Astrocyte (in vitro differentiated cells and primary cell): ENCODE measurements at regions not wholly inside any gene's neighbourhood (a gene's known extent, or its start where the extent isn't known, plus 50 kb on each side); places are given as distances from the start of the nearest gene placed in this dataset.

ENCODE experiments used
- DNase-seq: peaks from one replicate; pipeline ENCODE4 v3.0.0-alpha.2; 2010; ENCODE audit warnings: low read depth
- FAIRE-seq: peaks from 2 replicates; lab custom pipeline; 2011; peaks lifted over from hg19 to GRCh38; lab: Jason Lieb, UNC
- H2AFZ ChIP-seq: 2 replicates; pipeline ENCODE4 v1.6.0; 2012; ENCODE audit warnings: low read depth, low read length, inconsistent platforms
- H3K27ac ChIP-seq: 2 replicates; pipeline ENCODE4 v1.5.1; 2011; ENCODE audit warnings: low read depth, low read length, inconsistent platforms
- H3K27me3 ChIP-seq: 2 replicates; pipeline ENCODE4 v1.6.0; 2011; ENCODE audit warnings: low read length, inconsistent platforms; ENCODE audit not compliant: insufficient read depth
- H3K36me3 ChIP-seq: 2 replicates; pipeline ENCODE4 v1.5.1; 2011; ENCODE audit warnings: low read length, inconsistent platforms; ENCODE audit not compliant: insufficient read depth
- H3K4me1 ChIP-seq: 2 replicates; pipeline ENCODE4 v1.5.1; 2011; ENCODE audit warnings: low read length, inconsistent platforms; ENCODE audit not compliant: insufficient read depth
- H3K4me2 ChIP-seq: 2 replicates; pipeline ENCODE4 v1.6.0; 2012; ENCODE audit warnings: low read length, inconsistent platforms
- H3K4me3 ChIP-seq: 2 replicates; pipeline ENCODE4 v1.5.1; 2011; ENCODE audit warnings: low read depth, mild to moderate bottlenecking, low read length, inconsistent platforms; ENCODE audit not compliant: insufficient read depth
- H3K79me2 ChIP-seq: 2 replicates; pipeline ENCODE4 v1.6.0; 2012; ENCODE audit warnings: mild to moderate bottlenecking, low read length, inconsistent platforms; ENCODE audit not compliant: insufficient read depth
- H3K9ac ChIP-seq: 2 replicates; pipeline ENCODE4 v1.6.0; 2012; ENCODE audit warnings: mild to moderate bottlenecking, low read length, inconsistent platforms
- H3K9me3 ChIP-seq: 2 replicates; pipeline ENCODE4 v1.5.1; 2012; ENCODE audit warnings: low read depth, mild to moderate bottlenecking, low read length, inconsistent platforms; ENCODE audit not compliant: insufficient read depth
- H4K20me1 ChIP-seq: 2 replicates; pipeline ENCODE4 v1.6.0; 2012; ENCODE audit warnings: low read length, inconsistent platforms; ENCODE audit not compliant: insufficient read depth
- H3K27ac Mint-ChIP-seq: one replicate; pipeline ENCODE4 v1.8.0; 2021; ENCODE audit warnings: mild to moderate bottlenecking, mixed read lengths; ENCODE audit not compliant: unreplicated experiment
- H3K27me3 Mint-ChIP-seq: one replicate; pipeline ENCODE4 v1.8.0; 2021; ENCODE audit warnings: low read depth, mixed read lengths; ENCODE audit not compliant: unreplicated experiment
- H3K36me3 Mint-ChIP-seq: one replicate; pipeline ENCODE4 v1.8.0; 2021; ENCODE audit warnings: low read depth, mixed read lengths; ENCODE audit not compliant: unreplicated experiment
- H3K4me1 Mint-ChIP-seq: one replicate; pipeline ENCODE4 v1.8.0; 2021; ENCODE audit warnings: low read depth, mixed read lengths; ENCODE audit not compliant: unreplicated experiment
- H3K4me3 Mint-ChIP-seq: one replicate; pipeline ENCODE4 v1.8.0; 2021; ENCODE audit warnings: mild to moderate bottlenecking, moderate library complexity, mixed read lengths; ENCODE audit not compliant: unreplicated experiment
- H3K9me3 Mint-ChIP-seq: one replicate; pipeline ENCODE4 v1.8.0; 2021; ENCODE audit warnings: mild to moderate bottlenecking, mixed read lengths; ENCODE audit not compliant: unreplicated experiment
- EZH2 ChIP-seq: IDR thresholded peaks from 2 replicates; pipeline ENCODE4 v1.6.1; 2012; ENCODE audit warnings: mild to moderate bottlenecking, low read length, inconsistent platforms; ENCODE audit not compliant: insufficient read depth
- TF ChIP-seq, protein P1 (sequence below): IDR thresholded peaks from 2 replicates; pipeline ENCODE4 v1.5.1; 2011; ENCODE audit warnings: low read depth, mild to moderate bottlenecking, inconsistent platforms, low read length, moderate library complexity; ENCODE audit not compliant: insufficient read depth

GRCh38 chr5:92899611-92900010 is 681.4 kb downstream of the NR2F1-AS1 start:
- no peaks in the 10 kb centered on the region for H3K9me3 ChIP-seq
- no peak overlapping the region for H3K9ac ChIP-seq
- H3K4me3 ChIP-seq, result no peak overlapping the region
- H3K4me2 ChIP-seq, result no peak overlapping the region
- H3K27ac ChIP-seq, result no peak overlapping the region
- FAIRE-seq (no peak), DNase-seq (no peak)
- Mint-ChIP-seq H3K27ac (no peak overlapping the region), H3K27me3 (no peaks in the 10 kb centered on the region), H3K9me3 (no peaks in the 10 kb centered on the region), H3K36me3 (no peaks in the 10 kb centered on the region), H3K4me1 (no peaks in the 10 kb centered on the region), H3K4me3 (no peak overlapping the region)
- H3K4me1 ChIP-seq, result no peaks in the 10 kb centered on the region
- no peak for TF ChIP-seq EZH2
- TF ChIP-seq, protein P1, sequence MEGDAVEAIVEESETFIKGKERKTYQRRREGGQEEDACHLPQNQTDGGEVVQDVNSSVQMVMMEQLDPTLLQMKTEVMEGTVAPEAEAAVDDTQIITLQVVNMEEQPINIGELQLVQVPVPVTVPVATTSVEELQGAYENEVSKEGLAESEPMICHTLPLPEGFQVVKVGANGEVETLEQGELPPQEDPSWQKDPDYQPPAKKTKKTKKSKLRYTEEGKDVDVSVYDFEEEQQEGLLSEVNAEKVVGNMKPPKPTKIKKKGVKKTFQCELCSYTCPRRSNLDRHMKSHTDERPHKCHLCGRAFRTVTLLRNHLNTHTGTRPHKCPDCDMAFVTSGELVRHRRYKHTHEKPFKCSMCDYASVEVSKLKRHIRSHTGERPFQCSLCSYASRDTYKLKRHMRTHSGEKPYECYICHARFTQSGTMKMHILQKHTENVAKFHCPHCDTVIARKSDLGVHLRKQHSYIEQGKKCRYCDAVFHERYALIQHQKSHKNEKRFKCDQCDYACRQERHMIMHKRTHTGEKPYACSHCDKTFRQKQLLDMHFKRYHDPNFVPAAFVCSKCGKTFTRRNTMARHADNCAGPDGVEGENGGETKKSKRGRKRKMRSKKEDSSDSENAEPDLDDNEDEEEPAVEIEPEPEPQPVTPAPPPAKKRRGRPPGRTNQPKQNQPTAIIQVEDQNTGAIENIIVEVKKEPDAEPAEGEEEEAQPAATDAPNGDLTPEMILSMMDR, result no peak
- no peaks in the 10 kb centered on the region for H3K79me2 ChIP-seq
- no peaks in the 10 kb centered on the region for H3K36me3 ChIP-seq
- H4K20me1 ChIP-seq, result no peaks in the 10 kb centered on the region
- no peaks in the 10 kb centered on the region for H3K27me3 ChIP-seq
- no peak overlapping the region for H2AFZ ChIP-seq

- DNase-seq (no peak), FAIRE-seq (peak; percentile 45)
- H3K4me3 ChIP-seq, result no peak overlapping the region
- TF ChIP-seq, protein P1, result no peak
- TF ChIP-seq EZH2, result no peak
- H3K79me2 ChIP-seq, result no peaks in the 10 kb centered on the region
- no peaks in the 10 kb centered on the region for H3K36me3 Mint-ChIP-seq
- no peaks in the 10 kb centered on the region for H3K9me3 ChIP-seq
- no peak overlapping the region for H3K4me3 Mint-ChIP-seq
- H3K9me3 Mint-ChIP-seq, result no peaks in the 10 kb centered on the region
- H3K9ac ChIP-seq, result no peak overlapping the region
- H3K4me1 ChIP-seq, result no peaks in the 10 kb centered on the region
- no peak overlapping the region for H3K27ac Mint-ChIP-seq
- no peak overlapping the region for H3K4me2 ChIP-seq
- no peaks in the 10 kb centered on the region for H3K36me3 ChIP-seq
- no peaks in the 10 kb centered on the region for H3K27me3 Mint-ChIP-seq
- H4K20me1 ChIP-seq, result no peaks in the 10 kb centered on the region
- no peaks in the 10 kb centered on the region for H3K27me3 ChIP-seq
- no peak overlapping the region for H3K27ac ChIP-seq
- no peak overlapping the region for H2AFZ ChIP-seq
- no peaks in the 10 kb centered on the region for H3K4me1 Mint-ChIP-seq
Measured at GRCh38 chr5:92896722-92897121, 684.3 kb downstream of the NR2F1-AS1 start.

- DNase-seq (peak; percentile 57), FAIRE-seq (no peak)
- Mint-ChIP-seq H3K4me3 (no peak overlapping the region), H3K27ac (no peak overlapping the region), H3K27me3 (no peaks in the 10 kb centered on the region), H3K9me3 (peaks cover 6% of the 10 kb centered on the region), H3K36me3 (no peaks in the 10 kb centered on the region), H3K4me1 (no peaks in the 10 kb centered on the region)
- Histone ChIP-seq H2AFZ (no peak overlapping the region), H3K27ac (no peak overlapping the region), H3K4me1 (no peaks in the 10 kb centered on the region), H3K36me3 (no peaks in the 10 kb centered on the region), H3K4me2 (no peak overlapping the region), H3K79me2 (no peaks in the 10 kb centered on the region), H3K9ac (no peak overlapping the region), H3K27me3 (no peaks in the 10 kb centered on the region), H3K9me3 (peaks cover 4% of the 10 kb centered on the region), H3K4me3 (no peak overlapping the region), H4K20me1 (no peaks in the 10 kb centered on the region)
- TF ChIP-seq EZH2, result no peak
- TF ChIP-seq, protein P1, result no peak
Measured at GRCh38 chr5:92890841-92891244, 690.2 kb downstream of the NR2F1-AS1 start.
